Stomach (tissue), 8 donors: ENCODE measurements at regions not wholly inside any gene's neighbourhood (a gene's known extent, or its start where the extent isn't known, plus 50 kb on each side); places are given as distances from the start of the nearest gene placed in this dataset.

Source experiments
- DNase-seq, 2 donors: peaks; one replicate each; pipeline versions ENCODE4 v3.0.0 to v3.0.0-alpha.2; 2013 to 2019
- H3K27ac ChIP-seq, 5 donors: fragments of 200-600 bp in 4 of 5; sonication (generic) in 4 of 5; one replicate each; pipeline ENCODE4 v1.5.1; 2013 to 2019; ENCODE audit warnings: mild to moderate bottlenecking in 1 of 5, moderate library complexity in 1 of 5
- H3K27me3 ChIP-seq, 3 donors: fragments of 200-600 bp; sonication (generic); one replicate each; pipeline ENCODE4 v1.5.1; 2017 to 2019; ENCODE audit warnings: mixed run types in 1 of 3
- H3K36me3 ChIP-seq, 4 donors: fragments of 200-600 bp; sonication (generic); 1 replicate in 3 of 4; 2 replicates in 1 of 4; pipeline ENCODE4 v1.5.1; 2016 to 2019
- H3K4me1 ChIP-seq, 4 donors: fragments of 200-600 bp; sonication (generic); one replicate each; pipeline ENCODE4 v1.5.1; 2016 to 2019
- H3K4me3 ChIP-seq, 4 donors: fragments of 200-600 bp; sonication (generic) in 3 of 4; one replicate each; pipeline ENCODE4 v1.5.1; 2016 to 2019; ENCODE audit warnings: mild to moderate bottlenecking in 1 of 4
- H3K9me3 ChIP-seq, 4 donors: fragments of 200-600 bp; sonication (generic); one replicate each; pipeline ENCODE4 v1.5.1; 2016 to 2019
- EP300 ChIP-seq: sonication (generic); formaldehyde crosslinking; IDR thresholded peaks from one replicate; pipeline ENCODE4 v1.6.1; 2017; ENCODE audit warnings: antibody characterized with exemption
- POLR2A ChIP-seq, 4 donors: fragments of 450-650 bp; IDR thresholded peaks; one replicate each; pipeline ENCODE4 v1.6.1; 2016; ENCODE audit warnings: antibody characterized with exemption in 4 of 4, control low read depth in 2 of 4, mild to moderate bottlenecking in 1 of 4, moderate library complexity in 1 of 4
- POLR2AphosphoS5 ChIP-seq, 3 donors: sonication (generic); formaldehyde crosslinking; IDR thresholded peaks; one replicate each; pipeline ENCODE4 v1.6.1; 2016; ENCODE audit warnings: antibody characterized with exemption in 3 of 3
- WGBS, 5 donors: extraction: QIAGEN DNeasy Blood & Tissue Kit in 3 of 5; methylation state at CpG; one replicate each; pipeline versions ENCODE4 v1.1.5 to v1.1.7; 2013 to 2018; 5-methylcytosine and 5-hydroxymethylcytosine counted together
- intact Hi-C: fragments of 100-400 bp; cut with DNase I; formaldehyde crosslinking; loops from one replicate; pipeline ENCODE4 v1.15.1; 2023; ENCODE audit warnings: low total_unique reads
- TF ChIP-seq, protein P1 (sequence below), 7 experiments: fragments of 450-650 bp in 4 of 7; fragments of 200-600 bp in 3 of 7; sonication (generic) in 3 of 7; IDR thresholded peaks; one replicate each; pipeline ENCODE4 v1.5.1; 2016 to 2019; ENCODE audit warnings: antibody characterized with exemption in 7 of 7, control low read depth in 2 of 7, mild to moderate bottlenecking in 1 of 7
- donor health status: healthy with polysubstance abuse.
- donor health status: Bipolar disorder and iron deficiency.
- donor health status: healthy.

DNA sequence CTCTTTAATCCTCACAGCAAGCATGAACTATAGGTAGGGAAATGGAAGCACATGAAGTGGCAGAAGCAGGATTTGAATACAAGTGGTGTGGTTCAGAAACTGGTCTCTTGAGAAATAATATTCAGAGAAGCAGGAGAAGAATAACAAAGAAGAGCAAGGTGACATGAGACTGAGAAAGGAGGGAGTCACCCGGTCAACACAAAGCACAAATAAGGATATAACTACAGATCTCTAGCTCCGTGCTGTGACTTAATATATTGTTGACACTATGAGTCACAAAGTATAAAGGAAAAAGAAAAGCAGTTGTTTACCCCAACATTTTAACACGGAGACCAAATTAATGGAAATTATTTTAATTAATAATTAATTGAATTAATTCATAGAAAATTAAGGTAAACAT is 204.5 kb downstream of the CPE start:
- Histone ChIP-seq H3K36me3 (no peaks in the 10 kb centered on the region), H3K4me3 (no peak overlapping the region), H3K9me3 (no peaks in the 10 kb centered on the region), H3K27me3 (no peaks in the 10 kb centered on the region), H3K27ac (no peak overlapping the region), H3K4me1 (no peaks in the 10 kb centered on the region)
- intact Hi-C loops, result no loop called here
- TF ChIP-seq POLR2AphosphoS5 (IDR thresholded peaks at IDR 0.05) (no peak), EP300 (no peak), POLR2A (IDR thresholded peaks at IDR 0.05) (no peak)
- TF ChIP-seq, protein P1, sequence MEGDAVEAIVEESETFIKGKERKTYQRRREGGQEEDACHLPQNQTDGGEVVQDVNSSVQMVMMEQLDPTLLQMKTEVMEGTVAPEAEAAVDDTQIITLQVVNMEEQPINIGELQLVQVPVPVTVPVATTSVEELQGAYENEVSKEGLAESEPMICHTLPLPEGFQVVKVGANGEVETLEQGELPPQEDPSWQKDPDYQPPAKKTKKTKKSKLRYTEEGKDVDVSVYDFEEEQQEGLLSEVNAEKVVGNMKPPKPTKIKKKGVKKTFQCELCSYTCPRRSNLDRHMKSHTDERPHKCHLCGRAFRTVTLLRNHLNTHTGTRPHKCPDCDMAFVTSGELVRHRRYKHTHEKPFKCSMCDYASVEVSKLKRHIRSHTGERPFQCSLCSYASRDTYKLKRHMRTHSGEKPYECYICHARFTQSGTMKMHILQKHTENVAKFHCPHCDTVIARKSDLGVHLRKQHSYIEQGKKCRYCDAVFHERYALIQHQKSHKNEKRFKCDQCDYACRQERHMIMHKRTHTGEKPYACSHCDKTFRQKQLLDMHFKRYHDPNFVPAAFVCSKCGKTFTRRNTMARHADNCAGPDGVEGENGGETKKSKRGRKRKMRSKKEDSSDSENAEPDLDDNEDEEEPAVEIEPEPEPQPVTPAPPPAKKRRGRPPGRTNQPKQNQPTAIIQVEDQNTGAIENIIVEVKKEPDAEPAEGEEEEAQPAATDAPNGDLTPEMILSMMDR (IDR thresholded peaks at IDR 0.05), result no peak
- 66 to 75% (median 72%) methylated on average over 3 of the region's 3 CpGs for WGBS, 5 donors
- no peak for DNase-seq

DNA sequence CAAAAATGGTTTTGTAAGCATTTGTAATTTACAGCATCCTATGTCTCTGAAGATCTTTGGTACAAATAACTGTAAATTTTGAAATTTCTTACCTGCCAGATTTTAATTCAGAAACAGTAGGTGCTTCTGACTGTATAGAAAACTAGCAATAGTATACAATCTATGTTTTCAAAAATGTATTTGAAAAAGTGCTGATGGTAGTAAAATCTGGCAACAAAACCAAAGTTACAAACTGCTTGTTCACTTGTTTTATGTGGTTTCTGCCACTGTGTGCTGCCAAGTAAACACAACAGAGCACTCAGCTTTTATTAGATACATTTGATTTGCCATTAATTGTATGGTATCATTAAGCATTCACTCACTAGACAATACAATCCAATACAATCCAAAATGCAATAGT is 206.1 kb downstream of the CPE start:
- H3K4me3 ChIP-seq, result no peak overlapping the region
- no peaks in the 10 kb centered on the region for H3K4me1 ChIP-seq
- intact Hi-C loops, result no loop called here
- H3K27me3 ChIP-seq, result no peaks in the 10 kb centered on the region
- no peaks in the 10 kb centered on the region for H3K9me3 ChIP-seq
- no peaks in the 10 kb centered on the region for H3K36me3 ChIP-seq
- no peak for DNase-seq
- no peak overlapping the region for H3K27ac ChIP-seq
- TF ChIP-seq POLR2A (IDR thresholded peaks at IDR 0.05) (no peak), EP300 (no peak)
- TF ChIP-seq, protein P1 (IDR thresholded peaks at IDR 0.05), result no peak

DNA sequence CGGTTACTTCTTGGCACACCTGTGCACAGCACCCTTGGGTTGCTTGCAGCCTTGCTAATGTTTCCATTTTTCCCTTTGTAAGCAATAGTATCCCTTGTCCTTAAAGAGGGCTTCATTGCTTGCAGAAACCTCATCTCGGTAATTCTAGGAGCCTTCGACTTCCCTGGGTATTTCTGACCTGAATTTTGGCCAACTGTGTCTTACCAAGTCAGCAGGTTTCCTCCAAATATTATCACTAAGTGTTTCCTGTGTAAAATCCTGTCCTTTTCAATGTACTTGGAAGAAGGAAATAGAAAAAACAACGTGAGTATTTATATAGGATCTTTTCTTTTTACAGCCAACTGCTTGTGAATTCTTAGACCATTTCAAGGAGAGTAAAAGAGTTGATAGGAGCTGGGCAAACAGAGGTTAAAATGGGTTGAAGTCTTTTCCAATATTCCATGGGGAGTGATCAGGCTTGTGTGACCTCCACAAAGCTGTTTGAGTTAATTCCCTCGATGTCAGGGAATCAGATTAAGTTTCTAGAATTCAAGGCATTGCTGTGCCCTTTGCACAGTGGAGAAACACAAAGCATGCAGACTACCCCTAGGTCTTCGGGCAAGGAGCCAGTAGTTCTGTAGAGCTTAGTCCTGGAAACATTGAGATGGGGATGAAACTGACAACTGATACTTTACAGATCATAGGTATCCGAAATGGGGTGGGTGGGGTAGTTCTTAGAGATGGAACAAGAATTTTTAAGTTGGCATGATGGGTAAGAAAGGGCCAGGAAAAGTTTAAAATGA is 209.9 kb downstream of the CPE start:
- peak in 1 of 2 donors; percentile 34 for DNase-seq
- H3K36me3 ChIP-seq, result no peaks in the 10 kb centered on the region
- H3K4me3 ChIP-seq, result no peak overlapping the region
- WGBS, 5 donors, result 48 to 62% (median 60%) methylated on average over 7 of the region's 7 CpGs
- H3K9me3 ChIP-seq, result no peaks in the 10 kb centered on the region
- TF ChIP-seq POLR2A (IDR thresholded peaks at IDR 0.05), result no peak
- TF ChIP-seq POLR2AphosphoS5 (IDR thresholded peaks at IDR 0.05), result no peak
- TF ChIP-seq EP300, result no peak
- TF ChIP-seq, protein P1 (IDR thresholded peaks at IDR 0.05), result no peak
- intact Hi-C loops, result no loop called here
- H3K27me3 ChIP-seq, result no peaks in the 10 kb centered on the region
- H3K27ac ChIP-seq, result no peak overlapping the region
- H3K4me1 ChIP-seq, result no peaks in the 10 kb centered on the region

DNA sequence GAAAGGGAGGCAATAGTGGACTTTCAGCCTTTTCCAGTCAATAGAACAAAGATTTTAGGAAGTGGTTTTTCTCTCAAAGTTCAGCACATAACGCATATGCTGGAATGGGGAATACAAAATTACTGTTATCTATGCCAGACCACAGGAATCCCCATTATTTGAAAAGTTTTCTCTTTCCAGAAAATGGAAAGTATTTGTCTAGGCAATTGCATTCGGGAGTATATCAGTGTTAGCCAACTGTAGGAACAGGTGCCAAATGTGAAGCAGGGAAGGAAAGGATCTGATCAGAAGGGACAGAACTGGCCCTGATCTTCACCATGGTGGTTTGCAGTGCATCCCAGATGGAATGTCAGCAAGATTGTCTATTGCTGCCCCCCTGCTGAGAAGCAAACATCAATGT is 213.6 kb downstream of the CPE start:
- Histone ChIP-seq H3K4me1 (no peaks in the 10 kb centered on the region), H3K9me3 (no peaks in the 10 kb centered on the region), H3K27ac (no peak overlapping the region), H3K27me3 (no peaks in the 10 kb centered on the region), H3K36me3 (no peaks in the 10 kb centered on the region), H3K4me3 (no peak overlapping the region)
- TF ChIP-seq, protein P1 (IDR thresholded peaks at IDR 0.05), result no peak
- TF ChIP-seq EP300, result no peak
- TF ChIP-seq POLR2A (IDR thresholded peaks at IDR 0.05), result no peak
- no peak for TF ChIP-seq POLR2AphosphoS5 (IDR thresholded peaks at IDR 0.05)
- intact Hi-C loops, result no loop called here
- 17 to 35% (median 20%) methylated on average over 2 of the region's 2 CpGs for WGBS, 5 donors
- DNase-seq, result peak in 1 of 2 donors; percentile 20
